ENCODE measurements at regions not wholly inside any gene's neighbourhood (a gene's known extent, or its start where the extent isn't known, plus 50 kb on each side); places are given as distances from the start of the nearest gene placed in this dataset.

DNA sequence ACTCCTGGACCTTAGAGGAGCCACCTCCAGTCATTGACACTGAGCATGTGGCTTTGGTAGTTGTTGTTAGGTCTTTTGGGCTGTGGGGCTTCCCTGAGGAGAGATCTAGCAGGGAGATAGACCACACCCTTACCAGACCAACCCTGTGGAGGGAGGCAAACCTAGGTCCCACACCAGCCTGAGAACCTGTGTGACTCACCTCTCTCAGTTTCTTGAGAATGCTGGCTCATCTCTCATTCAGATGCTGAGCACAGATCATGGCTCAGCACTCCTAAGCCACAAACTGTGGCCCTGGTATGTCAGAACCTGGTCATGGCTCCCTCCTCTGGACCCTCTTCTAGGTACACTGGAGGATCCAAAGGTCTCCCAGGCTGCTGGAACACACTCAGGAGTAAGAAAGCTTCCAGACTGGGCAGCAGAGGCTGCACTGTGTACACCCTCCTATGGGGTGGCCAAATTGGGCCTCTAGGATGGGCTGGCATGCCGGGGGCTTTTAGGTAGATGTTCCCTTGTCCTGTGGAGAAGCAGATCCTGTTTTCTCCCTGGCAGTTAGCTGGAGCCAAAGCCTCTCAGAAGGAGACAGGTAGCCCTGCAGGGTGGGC, 1294.5 kb downstream of the KHDRBS2 start:
- TF ChIP-seq, protein P1, sequence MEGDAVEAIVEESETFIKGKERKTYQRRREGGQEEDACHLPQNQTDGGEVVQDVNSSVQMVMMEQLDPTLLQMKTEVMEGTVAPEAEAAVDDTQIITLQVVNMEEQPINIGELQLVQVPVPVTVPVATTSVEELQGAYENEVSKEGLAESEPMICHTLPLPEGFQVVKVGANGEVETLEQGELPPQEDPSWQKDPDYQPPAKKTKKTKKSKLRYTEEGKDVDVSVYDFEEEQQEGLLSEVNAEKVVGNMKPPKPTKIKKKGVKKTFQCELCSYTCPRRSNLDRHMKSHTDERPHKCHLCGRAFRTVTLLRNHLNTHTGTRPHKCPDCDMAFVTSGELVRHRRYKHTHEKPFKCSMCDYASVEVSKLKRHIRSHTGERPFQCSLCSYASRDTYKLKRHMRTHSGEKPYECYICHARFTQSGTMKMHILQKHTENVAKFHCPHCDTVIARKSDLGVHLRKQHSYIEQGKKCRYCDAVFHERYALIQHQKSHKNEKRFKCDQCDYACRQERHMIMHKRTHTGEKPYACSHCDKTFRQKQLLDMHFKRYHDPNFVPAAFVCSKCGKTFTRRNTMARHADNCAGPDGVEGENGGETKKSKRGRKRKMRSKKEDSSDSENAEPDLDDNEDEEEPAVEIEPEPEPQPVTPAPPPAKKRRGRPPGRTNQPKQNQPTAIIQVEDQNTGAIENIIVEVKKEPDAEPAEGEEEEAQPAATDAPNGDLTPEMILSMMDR (IDR thresholded peaks at IDR 0.05): no peak
- TF ChIP-seq NR2C2 (CRISPR knock-in tag; IDR thresholded peaks at IDR 0.05) (no peak), GABPB1 (CRISPR knock-in tag; IDR thresholded peaks at IDR 0.05) (no peak), ZNF121 (CRISPR knock-in tag; IDR thresholded peaks at IDR 0.05) (no peak), NFYB (CRISPR knock-in tag; conservative IDR thresholded peaks at IDR 0.05; ENCODE audit: low read depth) (no peak), SP1 (CRISPR knock-in tag; conservative IDR thresholded peaks at IDR 0.05) (no peak), CBFB (CRISPR knock-in tag; IDR thresholded peaks at IDR 0.05; ENCODE audit: low read depth) (no peak)
- TF ChIP-seq, protein P2, sequence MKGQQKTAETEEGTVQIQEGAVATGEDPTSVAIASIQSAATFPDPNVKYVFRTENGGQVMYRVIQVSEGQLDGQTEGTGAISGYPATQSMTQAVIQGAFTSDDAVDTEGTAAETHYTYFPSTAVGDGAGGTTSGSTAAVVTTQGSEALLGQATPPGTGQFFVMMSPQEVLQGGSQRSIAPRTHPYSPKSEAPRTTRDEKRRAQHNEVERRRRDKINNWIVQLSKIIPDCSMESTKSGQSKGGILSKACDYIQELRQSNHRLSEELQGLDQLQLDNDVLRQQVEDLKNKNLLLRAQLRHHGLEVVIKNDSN (CRISPR knock-in tag; IDR thresholded peaks at IDR 0.05): no peak
- TF ChIP-seq, protein P3, sequence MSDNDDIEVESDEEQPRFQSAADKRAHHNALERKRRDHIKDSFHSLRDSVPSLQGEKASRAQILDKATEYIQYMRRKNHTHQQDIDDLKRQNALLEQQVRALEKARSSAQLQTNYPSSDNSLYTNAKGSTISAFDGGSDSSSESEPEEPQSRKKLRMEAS (CRISPR knock-in tag; IDR thresholded peaks at IDR 0.05): no peak
- TF ChIP-seq, protein P4, sequence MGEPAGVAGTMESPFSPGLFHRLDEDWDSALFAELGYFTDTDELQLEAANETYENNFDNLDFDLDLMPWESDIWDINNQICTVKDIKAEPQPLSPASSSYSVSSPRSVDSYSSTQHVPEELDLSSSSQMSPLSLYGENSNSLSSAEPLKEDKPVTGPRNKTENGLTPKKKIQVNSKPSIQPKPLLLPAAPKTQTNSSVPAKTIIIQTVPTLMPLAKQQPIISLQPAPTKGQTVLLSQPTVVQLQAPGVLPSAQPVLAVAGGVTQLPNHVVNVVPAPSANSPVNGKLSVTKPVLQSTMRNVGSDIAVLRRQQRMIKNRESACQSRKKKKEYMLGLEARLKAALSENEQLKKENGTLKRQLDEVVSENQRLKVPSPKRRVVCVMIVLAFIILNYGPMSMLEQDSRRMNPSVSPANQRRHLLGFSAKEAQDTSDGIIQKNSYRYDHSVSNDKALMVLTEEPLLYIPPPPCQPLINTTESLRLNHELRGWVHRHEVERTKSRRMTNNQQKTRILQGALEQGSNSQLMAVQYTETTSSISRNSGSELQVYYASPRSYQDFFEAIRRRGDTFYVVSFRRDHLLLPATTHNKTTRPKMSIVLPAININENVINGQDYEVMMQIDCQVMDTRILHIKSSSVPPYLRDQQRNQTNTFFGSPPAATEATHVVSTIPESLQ (CRISPR knock-in tag; IDR thresholded peaks at IDR 0.05): no peak
